NCI-H226 (cell line): ENCODE measurements at regions not wholly inside any gene's neighbourhood (a gene's known extent, or its start where the extent isn't known, plus 50 kb on each side); places are given as distances from the start of the nearest gene placed in this dataset.
"Not testable (repeated sequence)": the region's sequence is repeated elsewhere in the genome, so short reads cannot be mapped to it uniquely, and the experiment has no call there.

Source experiments
- DNase-seq: peaks from one replicate; pipeline ENCODE4 v3.0.0-alpha.2; 2015

- peak; percentile 51 for DNase-seq
Observed at GRCh38 chr6:81561071-81561564, 191.4 kb downstream of the TENT5A start.

GRCh38 chr6:81557811-81558210 is 194.7 kb downstream of the TENT5A start:
- DNase-seq, result no peak

- no peak for DNase-seq
Observed at GRCh38 chr6:81556551-81556950, 195.9 kb downstream of the TENT5A start.

- peak; percentile 55 for DNase-seq
Observed at GRCh38 chr6:81553216-81553615, 199.3 kb downstream of the TENT5A start.

GRCh38 chr6:81552644-81553043 is 199.8 kb downstream of the TENT5A start:
- no peak for DNase-seq

- DNase-seq, result no peak
Observed at GRCh38 chr6:81547149-81547548, 205.3 kb downstream of the TENT5A start.

- no peak for DNase-seq
Observed at GRCh38 chr6:81534934-81535465, 217.5 kb downstream of the TENT5A start.

GRCh38 chr6:81531869-81532561 is 220.5 kb downstream of the TENT5A start:
- no peak for DNase-seq

- DNase-seq, result no peak
Observed at GRCh38 chr6:81517455-81517854, 235.0 kb downstream of the TENT5A start.

GRCh38 chr6:81515562-81516453 is 236.7 kb downstream of the TENT5A start:
- no peak for DNase-seq

GRCh38 chr6:81514195-81514594 is 238.3 kb downstream of the TENT5A start:
- DNase-seq, result not testable (repeated sequence)

GRCh38 chr6:81511423-81511822 is 241.1 kb downstream of the TENT5A start:
- DNase-seq, result no peak

- DNase-seq, result no peak
Observed at GRCh38 chr6:81495999-81496398, 256.5 kb downstream of the TENT5A start.

GRCh38 chr6:81491454-81492101 is 260.9 kb downstream of the TENT5A start:
- no peak for DNase-seq

- DNase-seq, result no peak
Observed at GRCh38 chr6:81487489-81487888, 265.0 kb downstream of the TENT5A start.

- no peak for DNase-seq
Observed at GRCh38 chr6:81486234-81486633, 266.2 kb downstream of the TENT5A start.

GRCh38 chr6:81485395-81485794 is 267.1 kb downstream of the TENT5A start:
- no peak for DNase-seq

GRCh38 chr6:81484251-81484650 is 268.2 kb downstream of the TENT5A start:
- DNase-seq, result no peak

- DNase-seq, result peak; percentile 12
Observed at GRCh38 chr6:81480139-81480538, 272.3 kb downstream of the TENT5A start.

GRCh38 chr6:81476881-81477280 is 275.6 kb downstream of the TENT5A start:
- peak; percentile 48 for DNase-seq

- no peak for DNase-seq
Observed at GRCh38 chr6:81475646-81476045, 276.8 kb downstream of the TENT5A start.

GRCh38 chr6:81465859-81466258 is 286.6 kb downstream of the TENT5A start:
- no peak for DNase-seq

- DNase-seq, result no peak
Observed at GRCh38 chr6:81456416-81456815, 296.1 kb downstream of the TENT5A start.
